ENCODE measurements at regions not wholly inside any gene's neighbourhood (a gene's known extent, or its start where the extent isn't known, plus 50 kb on each side); places are given as distances from the start of the nearest gene placed in this dataset.

GRCh38 chr11:103661185-103661584 lies 375.3 kb upstream of the DDI1 start:
- Histone ChIP-seq H3K4me2 (ENCODE audit: insufficient read depth, low read length) (no peak overlapping the region), H3K4me1 (ENCODE audit: control insufficient read depth, extremely low read depth, insufficient read depth, low read length) (peaks cover 5% of the 10 kb centered on the region), H3K27ac (ENCODE audit: insufficient read depth, low read depth, low read length) (no peak overlapping the region), H3K4me3 (replicated peaks in 1 of 3; ENCODE audit: insufficient read depth in 1 of 3, low read depth in 1 of 3, low read length in 3 of 3) (no peak overlapping the region), H3K79me2 (ENCODE audit: control insufficient read depth, insufficient read depth, low read length) (no peaks in the 10 kb centered on the region), H3K9me1 (replicated peaks; ENCODE audit: control insufficient read depth, extremely low read depth, insufficient read depth, low read length) (no peaks in the 10 kb centered on the region), H3K9me3 (replicated peaks; ENCODE audit: control insufficient read depth, insufficient read depth, low read length) (no peaks in the 10 kb centered on the region), H3K9ac (replicated peaks; ENCODE audit: extremely low read depth, insufficient read depth, low read length) (no peak overlapping the region), H4K20me1 (replicated peaks; ENCODE audit: control insufficient read depth, extremely low read depth, insufficient read depth, low read length) (no peaks in the 10 kb centered on the region), H2AFZ (ENCODE audit: low read depth, low read length) (no peak overlapping the region), H3K27me3 (ENCODE audit: control insufficient read depth in 2 of 2, insufficient read depth in 2 of 2, low read length in 2 of 2) (no peaks in the 10 kb centered on the region), H3K36me3 (ENCODE audit: control insufficient read depth in 2 of 2, extremely low read depth in 1 of 2, insufficient read depth in 2 of 2, low read length in 2 of 2) (no peaks in the 10 kb centered on the region)
- ChIA-PET CTCF (no interaction called here), POLR2A (no interaction called here)
- dilution Hi-C loops (cut with MboI; ENCODE audit: extremely low pct_ligation_motif_present, low sequenced_read_pairs) (no loop called here), intact Hi-C loops (cut with micrococcal nuclease) (no loop called here)
- no peak for TF ChIP-seq EZH2 (IDR thresholded peaks at IDR 0.05; ENCODE audit: borderline replicate concordance, low read depth, low read length, severe bottlenecking)
- TF ChIP-seq, protein P1, sequence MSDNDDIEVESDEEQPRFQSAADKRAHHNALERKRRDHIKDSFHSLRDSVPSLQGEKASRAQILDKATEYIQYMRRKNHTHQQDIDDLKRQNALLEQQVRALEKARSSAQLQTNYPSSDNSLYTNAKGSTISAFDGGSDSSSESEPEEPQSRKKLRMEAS (IDR thresholded peaks at IDR 0.05; ENCODE audit: insufficient read depth, insufficient read length), result no peak
- TF ChIP-seq MYC (IDR thresholded peaks at IDR 0.05; ENCODE audit: low read depth, low read length), result no peak
- no peak for TF ChIP-seq POLR2A (IDR thresholded peaks at IDR 0.05; ENCODE audit: low read depth, low read length)
- TF ChIP-seq GATA2 (IDR thresholded peaks at IDR 0.05; ENCODE audit: insufficient read depth, insufficient read length, low read depth, low read length), result no peak
- no peak for TF ChIP-seq FOS (IDR thresholded peaks at IDR 0.05; ENCODE audit: borderline replicate concordance, insufficient read depth, low read length)
- TF ChIP-seq CTCF (IDR thresholded peaks at IDR 0.05; ENCODE audit: extremely low read depth in 1 of 2, insufficient read depth in 1 of 2, low read depth in 1 of 2, low read length in 2 of 2), result no peak
- no peak for TF ChIP-seq JUN (IDR thresholded peaks at IDR 0.05; ENCODE audit: borderline replicate concordance, insufficient read depth, insufficient read length, low read depth)
- TF ChIP-seq POLR2AphosphoS5 (IDR thresholded peaks at IDR 0.05; ENCODE audit: insufficient read depth, low read depth, low read length), result no peak
- no TSS peak for BruUV-seq (replicated peaks)
- DNase-seq (ENCODE audit: low read depth, low spot score) (no peak), FAIRE-seq (no peak)
